Testis (tissue), 2 donors: ENCODE measurements at regions not wholly inside any gene's neighbourhood (a gene's known extent, or its start where the extent isn't known, plus 50 kb on each side); places are given as distances from the start of the nearest gene placed in this dataset.

Experiments
- POLR2A ChIP-seq: fragments of 450-650 bp; IDR thresholded peaks from one replicate; pipeline ENCODE4 v1.6.1; 2017; ENCODE audit warnings: antibody characterized with exemption, mild to moderate bottlenecking, moderate library complexity
- TF ChIP-seq, protein P1 (sequence below), 3 experiments: fragments of 450-650 bp in 2 of 3; fragments of 200-600 bp in 1 of 3; sonication (generic) in 1 of 3; IDR thresholded peaks; one replicate each; pipeline ENCODE4 v1.5.1; 2016 to 2019; ENCODE audit warnings: antibody characterized with exemption in 3 of 3, mild to moderate bottlenecking in 2 of 3, moderate library complexity in 1 of 3

DNA sequence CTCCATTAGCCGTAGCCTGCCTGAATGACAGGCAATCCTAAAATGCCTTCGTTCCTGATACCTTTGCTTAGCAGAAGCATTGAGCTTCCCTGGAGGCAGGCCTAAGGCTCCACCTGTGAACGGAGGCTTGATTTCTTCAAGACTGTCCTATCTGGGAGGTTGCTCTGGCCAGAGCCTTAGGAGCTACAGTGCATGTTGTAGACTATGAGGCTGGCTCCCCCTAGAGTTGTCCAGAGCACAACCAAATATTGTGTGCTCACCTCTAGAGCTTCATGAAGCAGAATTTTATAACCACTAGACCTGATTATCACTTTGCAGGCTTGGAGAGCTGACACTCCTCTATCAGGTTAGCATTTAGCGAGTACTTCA is 217.8 kb downstream of the MAFB start:
- TF ChIP-seq, protein P1, sequence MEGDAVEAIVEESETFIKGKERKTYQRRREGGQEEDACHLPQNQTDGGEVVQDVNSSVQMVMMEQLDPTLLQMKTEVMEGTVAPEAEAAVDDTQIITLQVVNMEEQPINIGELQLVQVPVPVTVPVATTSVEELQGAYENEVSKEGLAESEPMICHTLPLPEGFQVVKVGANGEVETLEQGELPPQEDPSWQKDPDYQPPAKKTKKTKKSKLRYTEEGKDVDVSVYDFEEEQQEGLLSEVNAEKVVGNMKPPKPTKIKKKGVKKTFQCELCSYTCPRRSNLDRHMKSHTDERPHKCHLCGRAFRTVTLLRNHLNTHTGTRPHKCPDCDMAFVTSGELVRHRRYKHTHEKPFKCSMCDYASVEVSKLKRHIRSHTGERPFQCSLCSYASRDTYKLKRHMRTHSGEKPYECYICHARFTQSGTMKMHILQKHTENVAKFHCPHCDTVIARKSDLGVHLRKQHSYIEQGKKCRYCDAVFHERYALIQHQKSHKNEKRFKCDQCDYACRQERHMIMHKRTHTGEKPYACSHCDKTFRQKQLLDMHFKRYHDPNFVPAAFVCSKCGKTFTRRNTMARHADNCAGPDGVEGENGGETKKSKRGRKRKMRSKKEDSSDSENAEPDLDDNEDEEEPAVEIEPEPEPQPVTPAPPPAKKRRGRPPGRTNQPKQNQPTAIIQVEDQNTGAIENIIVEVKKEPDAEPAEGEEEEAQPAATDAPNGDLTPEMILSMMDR (IDR thresholded peaks at IDR 0.05), result no peak
- TF ChIP-seq POLR2A, result no peak
